NCI-H1930 (cell line): ENCODE measurements at regions not wholly inside any gene's neighbourhood (a gene's known extent, or its start where the extent isn't known, plus 50 kb on each side); places are given as distances from the start of the nearest gene placed in this dataset.
A peak's percentile ranks its signal among the peaks of the same experiment; 100 is the strongest.
"Not testable (repeated sequence)": the region's sequence is repeated elsewhere in the genome, so short reads cannot be mapped to it uniquely, and the experiment has no call there.

Experiments
- DNase-seq, 2 experiments: peaks; one replicate each; lab custom pipeline; 2025; lab: John Stamatoyannopoulos, UW

DNA sequence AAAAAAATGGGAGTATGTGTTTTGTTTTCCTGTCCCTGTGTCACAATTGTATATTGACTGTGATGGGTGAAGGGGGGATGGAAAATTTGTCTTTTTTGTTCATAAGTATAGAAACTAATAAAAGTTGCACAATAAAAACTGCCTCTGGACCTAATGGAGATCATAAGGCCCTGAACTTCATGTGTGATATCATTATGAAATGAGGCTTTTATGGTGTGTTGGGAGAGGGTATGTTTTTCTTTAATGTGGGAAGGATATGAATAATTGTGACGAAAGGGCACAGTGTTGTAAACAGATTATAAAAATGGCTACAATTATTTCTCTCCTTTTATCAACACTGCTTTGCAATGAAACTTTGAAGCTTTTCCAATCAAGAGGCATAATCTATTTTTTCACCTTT is 1889.3 kb upstream of the CELF4 start:
- no peak for DNase-seq

GRCh38 chr18:39453882-39454281 is 1888.3 kb upstream of the CELF4 start:
- DNase-seq: no peak

- DNase-seq: no peak
These were observed 1887.8 kb upstream of the CELF4 start for GRCh38 chr18:39453356-39453755.

- no peak for DNase-seq
These were observed 1885.4 kb upstream of the CELF4 start for GRCh38 chr18:39450958-39451357.

- no peak for DNase-seq
These were observed 1884.0 kb upstream of the CELF4 start for GRCh38 chr18:39449566-39449965.

DNA sequence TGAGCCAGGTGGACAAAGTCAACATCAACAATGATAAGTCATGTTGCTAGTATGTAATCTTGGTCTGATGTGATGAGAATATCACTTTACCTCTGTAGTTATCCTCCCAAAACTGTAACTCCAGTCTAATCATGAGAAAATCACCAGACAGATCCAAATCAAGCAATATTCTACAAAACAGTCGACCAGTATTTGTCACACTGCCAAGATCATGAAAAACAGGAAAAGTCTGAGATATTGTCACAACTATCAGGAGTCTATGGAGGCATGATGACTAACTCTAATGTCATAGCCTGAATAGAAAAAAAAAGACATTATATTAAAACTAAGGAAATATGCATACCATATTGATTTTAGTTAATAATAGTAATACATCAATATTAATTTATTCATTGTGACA is 1883.3 kb upstream of the CELF4 start:
- DNase-seq: no peak

DNA sequence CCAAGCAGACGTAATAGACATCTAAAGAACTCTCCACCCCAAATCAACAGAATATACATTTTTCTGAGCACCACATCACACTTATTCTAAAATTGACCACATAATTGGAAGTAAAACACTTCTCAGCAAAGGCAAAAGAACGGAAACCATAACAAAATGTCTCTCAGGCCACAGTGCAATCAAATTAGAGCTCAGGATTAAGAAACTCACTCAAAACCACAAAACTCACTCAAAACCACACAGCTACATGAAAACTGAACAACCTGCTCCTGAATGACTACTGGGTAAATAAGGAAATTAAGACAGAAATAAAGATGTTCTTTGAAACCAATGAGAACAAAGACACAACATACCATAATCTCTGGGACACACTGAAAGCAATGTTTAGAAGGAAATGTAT is 1879.4 kb upstream of the CELF4 start:
- DNase-seq: not testable (repeated sequence)

DNA sequence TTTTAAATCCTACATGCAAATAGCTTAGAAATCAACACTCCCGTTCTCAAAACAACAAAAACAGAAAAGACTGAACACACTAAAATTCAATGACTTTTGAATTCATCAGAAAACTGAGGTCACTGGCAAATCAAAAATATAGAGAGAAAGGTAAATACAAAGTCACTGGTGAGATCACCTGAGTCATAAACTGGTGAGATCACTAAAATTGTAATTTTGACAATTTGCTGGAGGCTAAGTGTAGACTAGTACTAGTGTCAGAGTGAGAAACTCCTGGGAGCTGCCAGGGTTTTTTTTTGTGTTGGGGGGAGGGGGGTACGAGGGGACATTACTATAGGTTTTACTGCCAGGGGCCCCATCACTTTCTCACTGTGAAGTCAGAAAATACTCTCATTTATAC is 1876.0 kb upstream of the CELF4 start:
- DNase-seq: no peak

- DNase-seq: no peak
These were observed 1870.4 kb upstream of the CELF4 start for GRCh38 chr18:39435996-39436395.

DNA sequence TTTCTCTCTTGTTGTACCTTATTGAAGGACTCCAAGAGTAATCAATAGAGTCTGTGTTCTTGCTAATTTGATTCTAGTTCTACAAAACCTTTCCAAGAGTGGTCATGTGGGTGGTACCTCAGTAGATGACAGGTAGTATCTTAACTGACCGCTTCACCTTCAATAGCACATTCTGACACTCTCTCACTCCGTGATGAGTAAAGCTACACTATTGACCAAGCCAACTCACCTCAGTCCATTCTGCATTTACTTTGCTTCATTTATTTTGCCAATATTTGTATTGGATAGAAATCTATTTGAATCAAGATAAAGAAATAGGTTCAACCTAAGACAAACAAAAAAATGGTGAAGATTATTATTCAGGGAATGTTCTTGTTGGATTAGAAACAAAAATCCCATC is 1869.6 kb upstream of the CELF4 start:
- DNase-seq: no peak

DNA sequence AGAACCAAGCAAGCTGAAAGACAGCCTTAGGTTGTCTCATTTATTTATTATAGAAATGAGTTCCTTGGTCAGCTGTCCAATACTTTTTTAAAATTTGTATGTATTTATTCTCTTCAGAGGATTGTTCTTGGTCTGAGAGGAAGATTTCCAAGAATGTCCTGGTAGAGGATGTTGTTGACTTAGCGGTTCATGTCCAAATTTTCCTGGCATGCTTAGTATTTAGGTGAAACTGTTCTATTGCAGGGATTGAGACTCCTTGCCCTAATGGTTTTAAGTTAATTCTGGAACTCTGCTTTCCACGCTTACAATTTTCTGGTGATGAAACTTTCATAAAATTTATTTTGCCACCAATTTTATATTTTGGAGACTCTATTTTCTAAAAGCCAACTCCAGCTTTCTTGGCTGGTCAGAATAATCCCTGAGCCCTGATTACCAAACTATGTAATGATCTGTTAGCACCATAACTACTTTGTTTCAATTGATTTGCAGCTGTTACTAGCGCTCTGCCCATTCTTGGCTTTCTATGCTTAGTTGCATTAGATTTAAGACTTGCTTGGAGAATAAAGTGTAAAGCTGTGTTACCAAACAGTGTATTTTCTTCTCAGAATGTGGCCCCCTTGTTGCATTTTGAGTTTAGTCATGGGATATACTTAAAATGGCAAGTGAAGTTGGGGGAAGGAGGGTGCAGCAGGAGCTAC is 1868.8 kb upstream of the CELF4 start:
- no peak for DNase-seq

DNA sequence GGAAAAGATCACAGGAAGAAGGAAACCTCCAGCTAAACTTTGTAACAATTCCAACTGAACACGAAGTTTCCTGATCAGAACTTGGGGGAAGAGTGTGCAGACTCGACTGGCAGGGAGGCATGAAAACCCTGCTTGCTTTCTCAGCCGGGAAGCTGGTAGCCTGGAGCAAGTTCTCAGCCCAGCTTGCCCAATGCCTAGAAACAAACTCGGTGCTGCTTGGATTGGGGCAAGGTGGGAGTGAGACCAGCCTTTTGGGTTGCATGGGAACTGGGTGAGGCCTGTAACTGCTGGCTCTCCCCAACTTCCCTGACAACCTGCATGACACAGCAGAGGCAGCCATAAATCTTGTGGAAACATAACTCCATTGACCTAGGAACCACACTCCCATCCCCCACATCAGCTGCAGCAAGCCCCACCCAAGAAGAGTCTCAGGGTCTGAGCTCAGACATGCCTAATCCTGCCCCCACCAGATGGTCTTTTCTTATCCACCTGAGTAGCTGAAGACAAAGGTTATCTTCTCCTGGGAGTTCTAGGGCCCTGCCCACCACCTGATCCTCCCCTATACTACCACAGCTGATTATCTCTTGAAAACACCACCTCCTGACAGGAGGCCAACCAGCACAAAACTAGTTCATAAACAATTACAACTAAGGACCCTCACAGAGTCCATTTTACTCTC is 1859.7 kb upstream of the CELF4 start:
- no peak for DNase-seq

DNA sequence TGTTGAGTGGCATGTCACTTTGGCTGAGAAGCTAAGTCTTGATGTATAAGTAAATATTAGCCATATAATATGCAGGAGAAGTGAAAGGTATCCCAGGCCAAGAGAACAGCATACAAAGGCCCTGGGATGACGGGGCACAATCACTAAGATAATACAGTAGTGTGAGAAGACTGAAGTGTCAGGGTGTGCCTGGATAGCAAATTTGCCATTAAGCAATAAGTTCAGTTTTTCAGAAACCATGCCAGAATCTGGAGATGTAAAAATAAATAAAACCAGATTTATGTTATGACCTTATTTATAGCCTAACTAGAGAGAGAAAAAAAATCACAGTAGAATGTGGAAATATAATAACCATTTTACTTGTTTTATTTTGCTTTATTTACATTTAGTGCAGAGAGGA is 1858.7 kb upstream of the CELF4 start:
- DNase-seq: no peak

DNA sequence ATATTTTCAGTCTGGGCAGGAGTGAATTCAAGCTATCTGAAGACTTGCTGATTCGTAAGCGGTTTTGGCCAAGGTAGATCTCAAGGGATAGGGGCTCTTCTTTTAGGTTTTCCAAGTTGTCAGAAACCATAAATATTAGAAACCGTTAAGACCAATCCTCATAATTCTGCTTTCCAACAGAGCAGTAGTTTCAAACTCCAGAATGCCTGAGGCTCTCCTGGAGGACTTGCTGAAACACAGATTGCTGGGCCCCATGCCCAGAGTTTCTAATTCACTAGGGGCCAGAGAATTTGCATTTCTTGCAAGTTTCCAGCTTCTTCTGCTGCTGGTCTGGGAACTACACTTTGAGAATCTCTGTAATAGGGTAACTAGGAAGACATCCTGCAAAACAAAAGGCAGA is 1855.7 kb upstream of the CELF4 start:
- no peak for DNase-seq

GRCh38 chr18:39419315-39419714 is 1853.7 kb upstream of the CELF4 start:
- no peak for DNase-seq

DNA sequence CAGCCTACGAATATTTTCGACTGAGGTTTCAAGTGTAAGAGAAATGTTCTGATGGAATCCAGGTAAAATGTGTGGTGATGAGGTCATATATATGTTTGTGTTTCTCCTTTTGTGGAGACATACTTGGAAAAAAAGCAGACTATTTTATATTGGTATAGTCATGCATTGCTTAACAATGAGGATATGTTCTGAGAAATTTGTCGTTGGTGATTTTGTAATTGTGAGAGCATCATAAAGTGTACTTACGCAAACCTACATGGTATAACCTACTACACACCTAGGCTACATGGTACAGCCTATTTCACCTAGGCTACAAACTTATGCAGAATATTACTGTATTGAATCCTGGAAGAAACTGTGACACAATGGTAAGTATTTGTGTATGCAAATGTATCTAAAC is 1849.9 kb upstream of the CELF4 start:
- no peak for DNase-seq

GRCh38 chr18:39414009-39414700 is 1848.6 kb upstream of the CELF4 start:
- DNase-seq: no peak

GRCh38 chr18:39406941-39407340 is 1841.3 kb upstream of the CELF4 start:
- DNase-seq: no peak

- no peak for DNase-seq
These were observed 1837.5 kb upstream of the CELF4 start for GRCh38 chr18:39403121-39403520.

DNA sequence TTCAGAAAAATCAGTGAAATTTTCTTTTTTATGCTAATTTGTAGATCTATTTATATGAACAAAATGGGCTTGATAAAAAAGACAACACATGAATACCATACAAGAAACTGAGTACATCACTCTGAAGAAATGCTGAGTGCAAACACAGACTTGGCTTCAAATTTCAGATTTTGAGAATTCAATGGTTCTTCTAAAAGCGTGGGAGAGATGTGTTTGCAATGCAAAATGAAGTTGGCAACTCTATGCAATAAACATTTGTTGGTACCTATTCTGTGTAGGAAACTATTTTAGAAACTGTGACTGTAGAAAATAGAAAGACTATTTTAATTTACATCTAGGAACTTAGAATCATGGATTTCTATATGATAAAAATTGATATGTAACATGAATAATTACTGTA is 1834.1 kb upstream of the CELF4 start:
- DNase-seq: no peak

GRCh38 chr18:39396168-39396567 is 1830.6 kb upstream of the CELF4 start:
- no peak for DNase-seq

- DNase-seq: no peak
These were observed 1824.3 kb upstream of the CELF4 start for GRCh38 chr18:39389800-39390379.

DNA sequence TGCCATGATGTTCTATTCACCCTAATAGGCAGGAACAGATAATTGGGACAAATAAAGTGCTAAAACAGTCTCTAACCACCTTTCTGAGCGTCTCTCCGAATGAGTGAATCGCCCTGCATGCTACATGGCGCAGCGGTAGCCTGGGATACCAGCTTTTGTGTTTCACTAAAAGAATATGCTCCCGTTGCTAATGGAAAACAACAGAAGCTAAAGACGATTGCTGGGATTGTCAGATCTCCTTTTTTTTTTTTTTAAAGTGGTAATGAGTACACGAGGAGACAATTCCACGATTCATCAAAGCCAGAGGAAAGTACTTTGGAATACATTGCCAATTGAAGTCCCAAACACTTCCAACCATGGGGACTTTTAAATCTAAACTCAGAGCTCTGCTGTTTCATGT is 1815.3 kb upstream of the CELF4 start:
- DNase-seq: peak; percentile 24 to 80
